ENCODE measurements at regions not wholly inside any gene's neighbourhood (a gene's known extent, or its start where the extent isn't known, plus 50 kb on each side); places are given as distances from the start of the nearest gene placed in this dataset.
A peak's percentile ranks its signal among the peaks of the same experiment; 100 is the strongest.

GRCh38 chr9:28951945-28952344 lies 1378.7 kb upstream of the C9orf72 start:
- Histone ChIP-seq H3K27me3 (ENCODE audit: insufficient read depth, low read length) (no peaks in the 10 kb centered on the region), H3K79me2 (ENCODE audit: insufficient read depth, low read length) (no peaks in the 10 kb centered on the region), H2BK20ac (ENCODE audit: low read depth, low read length, poor library complexity, severe bottlenecking) (no peak overlapping the region), H3K4me1 (ENCODE audit: insufficient read depth, low read length) (peaks cover 1% of the 10 kb centered on the region), H3K4ac (ENCODE audit: low read depth, low read length) (no peak overlapping the region), H2BK15ac (ENCODE audit: low read depth, low read length) (no peak overlapping the region), H2AFZ (ENCODE audit: low read length) (no peak overlapping the region), H2BK12ac (ENCODE audit: insufficient read length, low read depth, low read length) (no peak overlapping the region), H3K23me2 (ENCODE audit: insufficient read length, low read depth, low read length, poor library complexity, severe bottlenecking) (no peaks in the 10 kb centered on the region), H3K4me2 (ENCODE audit: insufficient read depth, insufficient read length, low read length) (no peak overlapping the region), H3K27ac (ENCODE audit: insufficient read length, low read depth, low read length) (no peak overlapping the region), H4K91ac (ENCODE audit: insufficient read length, low read depth, low read length) (no peak overlapping the region), H4K5ac (ENCODE audit: insufficient read length, low read depth, low read length) (no peak overlapping the region), H3K79me1 (ENCODE audit: insufficient read depth, low read depth, low read length, poor library complexity, severe bottlenecking) (no peaks in the 10 kb centered on the region), H3K9ac (ENCODE audit: extremely low read depth, insufficient read length, low read length) (no peak overlapping the region), H2AK5ac (ENCODE audit: insufficient read length, low read length) (no peak overlapping the region), H3K23ac (ENCODE audit: insufficient read length, low read depth, low read length) (no peak overlapping the region), H4K8ac (replicated peaks; ENCODE audit: insufficient read length, low read depth, low read length) (no peak overlapping the region), H3K14ac (ENCODE audit: insufficient read depth, low read length) (no peak overlapping the region), H2BK120ac (ENCODE audit: low read depth, low read length, poor library complexity, severe bottlenecking) (no peak overlapping the region), H4K20me1 (ENCODE audit: control insufficient read depth, insufficient read depth, insufficient read length) (no peaks in the 10 kb centered on the region), H2BK5ac (ENCODE audit: insufficient read length, low read length) (no peak overlapping the region), H3K56ac (ENCODE audit: insufficient read length, low read depth, low read length) (no peak overlapping the region), H3K9me3 (ENCODE audit: control insufficient read depth, low read depth, low read length) (no peaks in the 10 kb centered on the region), H3T11ph (ENCODE audit: low read length) (no peak overlapping the region), H3K18ac (ENCODE audit: insufficient read length, low read depth, low read length) (no peak overlapping the region)
- peak; percentile 50; the same call in 2 of the 3 replicates for TF ChIP-seq CTCF (conservative IDR thresholded peaks at IDR 0.05)
- WGBS (ENCODE audit: extremely low coverage, insufficient read length, low lambda C conversion rate) = no CpG with 5 or more reads among the region's 4 CpGs
- Mint-ChIP-seq H3K4me1 (peaks cover 15 to 20% of the 10 kb centered on the region in 2 experiments), H3K36me3 (ENCODE audit: insufficient read depth in 1 of 3, low read depth in 3 of 3) (peaks cover 8 to 24% (median 18%) of the 10 kb centered on the region in 3 experiments), H3K9me3 (peaks cover 11 to 19% of the 10 kb centered on the region in 2 experiments), H3K4me3 (no peak overlapping the region), H3K27me3 (ENCODE audit: low read depth) (no peaks in the 10 kb centered on the region), H3K27ac (no peak overlapping the region)
- DNase-seq = no peak

All from H9 (cell line).